CD8-positive, alpha-beta memory T cell (primary cell): ENCODE measurements at regions not wholly inside any gene's neighbourhood (a gene's known extent, or its start where the extent isn't known, plus 50 kb on each side); places are given as distances from the start of the nearest gene placed in this dataset.

Experiments used
- CTCF ChIA-PET: fragments of 350-600 bp; sonication (Branson Sonifier 250); formaldehyde crosslinking; loops from one replicate; lab custom pipeline; 2021; ENCODE audit warnings: antibody characterized with exemption; lab: Charles Lee
- POLR2A ChIA-PET: fragments of 350-600 bp; sonication (Branson Sonifier 250); formaldehyde crosslinking; loops from one replicate; lab custom pipeline; 2021; ENCODE audit warnings: antibody characterized with exemption; lab: Charles Lee
- DNase-seq, 5 donors: peaks; one replicate each; pipeline versions ENCODE4 v3.0.0 to v3.0.0-alpha.2; 2020 to 2022; ENCODE audit warnings: mixed read lengths in 1 of 5
- H3K27ac ChIP-seq: one replicate; pipeline ENCODE4 v1.7.0; 2013; ENCODE audit warnings: low read depth, mild to moderate bottlenecking, low read length, moderate library complexity
- H3K27me3 ChIP-seq: 2 replicates; pipeline ENCODE4 v1.7.0; 2013; ENCODE audit warnings: low read length, mild to moderate bottlenecking; ENCODE audit not compliant: insufficient read depth, poor library complexity, severe bottlenecking
- H3K36me3 ChIP-seq: 2 replicates; pipeline ENCODE4 v1.7.0; 2013; ENCODE audit warnings: mild to moderate bottlenecking, low read length, moderate library complexity; ENCODE audit not compliant: insufficient read depth
- H3K4me1 ChIP-seq: 2 replicates; pipeline ENCODE4 v1.7.0; 2013; ENCODE audit warnings: mild to moderate bottlenecking, low read length, moderate library complexity; ENCODE audit not compliant: insufficient read depth
- H3K4me3 ChIP-seq: 2 replicates; pipeline ENCODE4 v1.7.0; 2013; ENCODE audit warnings: mild to moderate bottlenecking, low read length
- H3K9me3 ChIP-seq: 2 replicates; pipeline ENCODE4 v1.7.0; 2013; ENCODE audit warnings: mild to moderate bottlenecking, low read length
- H3K27ac Mint-ChIP-seq, 8 donors: one replicate each; pipeline ENCODE4 v1.8.0; 2020 to 2021; ENCODE audit warnings: mixed read lengths in 8 of 8, mild to moderate bottlenecking in 6 of 8, inconsistent platforms in 3 of 8, moderate library complexity in 3 of 8
- H3K27me3 Mint-ChIP-seq, 2 donors: one replicate each; pipeline ENCODE4 v1.8.0; 2020 to 2021; ENCODE audit warnings: mixed read lengths in 2 of 2, mild to moderate bottlenecking in 1 of 2, moderate library complexity in 1 of 2
- H3K36me3 Mint-ChIP-seq, 3 donors: one replicate each; pipeline ENCODE4 v1.8.0; 2020 to 2021; ENCODE audit warnings: mixed read lengths in 3 of 3, inconsistent platforms in 1 of 3, mild to moderate bottlenecking in 1 of 3
- H3K4me1 Mint-ChIP-seq, 3 donors: one replicate each; pipeline ENCODE4 v1.8.0; 2020 to 2021; ENCODE audit warnings: mixed read lengths in 3 of 3, inconsistent platforms in 1 of 3, mild to moderate bottlenecking in 1 of 3
- H3K4me3 Mint-ChIP-seq, 7 donors: one replicate each; pipeline ENCODE4 v1.8.0; 2020 to 2021; ENCODE audit warnings: mixed read lengths in 7 of 7, mild to moderate bottlenecking in 6 of 7, moderate library complexity in 4 of 7, inconsistent platforms in 2 of 7
- H3K9me3 Mint-ChIP-seq, 5 donors: one replicate each; pipeline ENCODE4 v1.8.0; 2020 to 2022; ENCODE audit warnings: mixed read lengths in 5 of 5, mild to moderate bottlenecking in 3 of 5, moderate library complexity in 2 of 5, inconsistent platforms in 1 of 5

DNA sequence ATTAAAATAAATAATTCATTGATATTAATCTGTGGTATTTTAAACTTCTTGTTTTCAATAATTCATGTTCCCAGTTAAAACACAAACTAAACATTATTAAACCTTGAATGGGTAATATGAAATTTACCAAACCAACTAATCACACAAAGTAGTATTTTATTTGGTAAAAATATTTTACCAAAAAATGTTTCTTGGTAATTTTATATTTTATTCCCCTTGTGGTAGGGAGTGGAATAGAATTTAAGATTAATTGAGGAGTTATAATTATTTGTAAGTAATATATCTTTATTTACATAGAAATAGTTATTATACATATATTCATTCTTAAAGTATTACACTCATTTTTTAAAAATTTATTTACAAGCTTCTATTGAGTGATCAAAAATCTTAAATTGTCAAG is 1350.9 kb downstream of the OTOL1 start:
- no peak for DNase-seq
- no peak overlapping the region for H3K27ac Mint-ChIP-seq
- no peaks in the 10 kb centered on the region for H3K36me3 Mint-ChIP-seq
- H3K4me3 ChIP-seq = no peak overlapping the region
- no peaks in the 10 kb centered on the region for H3K4me1 Mint-ChIP-seq
- H3K9me3 ChIP-seq = no peaks in the 10 kb centered on the region
- H3K27me3 Mint-ChIP-seq = no peaks in the 10 kb centered on the region
- H3K4me3 Mint-ChIP-seq = no peak overlapping the region
- H3K27ac ChIP-seq = no peak overlapping the region
- no peaks in the 10 kb centered on the region for H3K4me1 ChIP-seq
- ChIA-PET POLR2A (no interaction called here), CTCF (no interaction called here)
- no peaks in the 10 kb centered on the region for H3K27me3 ChIP-seq
- no peaks in the 10 kb centered on the region for H3K36me3 ChIP-seq
- peaks cover 0 to 13% (median 5%) of the 10 kb centered on the region in 5 donors for H3K9me3 Mint-ChIP-seq

DNA sequence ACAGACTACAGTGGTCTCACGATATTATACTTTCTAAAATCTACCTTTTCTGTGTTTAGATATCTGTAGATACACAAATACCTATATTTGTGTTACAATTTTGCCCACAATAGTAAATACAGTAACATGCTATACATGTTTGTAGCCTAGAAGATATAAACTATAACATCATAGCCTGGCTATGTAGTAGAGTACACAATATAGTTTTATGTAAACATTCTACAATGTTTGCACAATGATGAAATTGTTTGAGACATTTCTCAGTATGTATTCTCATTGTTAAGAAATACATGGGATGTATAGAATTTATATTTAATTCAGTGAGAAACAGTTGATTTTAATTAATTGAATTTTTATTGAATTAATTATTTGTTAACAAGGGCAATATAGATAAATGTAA is 1367.0 kb downstream of the OTOL1 start:
- H3K36me3 Mint-ChIP-seq = no peaks in the 10 kb centered on the region
- Histone ChIP-seq H3K9me3 (no peaks in the 10 kb centered on the region), H3K36me3 (no peaks in the 10 kb centered on the region), H3K4me1 (no peaks in the 10 kb centered on the region), H3K27me3 (no peaks in the 10 kb centered on the region), H3K4me3 (no peak overlapping the region), H3K27ac (no peak overlapping the region)
- H3K27me3 Mint-ChIP-seq = no peaks in the 10 kb centered on the region
- CTCF ChIA-PET = no interaction called here
- H3K4me3 Mint-ChIP-seq = no peak overlapping the region
- no peak overlapping the region for H3K27ac Mint-ChIP-seq
- DNase-seq = no peak
- POLR2A ChIA-PET = no interaction called here
- no peaks in the 10 kb centered on the region for H3K4me1 Mint-ChIP-seq
- H3K9me3 Mint-ChIP-seq = peaks cover 0 to 26% (median 2%) of the 10 kb centered on the region in 5 donors

DNA sequence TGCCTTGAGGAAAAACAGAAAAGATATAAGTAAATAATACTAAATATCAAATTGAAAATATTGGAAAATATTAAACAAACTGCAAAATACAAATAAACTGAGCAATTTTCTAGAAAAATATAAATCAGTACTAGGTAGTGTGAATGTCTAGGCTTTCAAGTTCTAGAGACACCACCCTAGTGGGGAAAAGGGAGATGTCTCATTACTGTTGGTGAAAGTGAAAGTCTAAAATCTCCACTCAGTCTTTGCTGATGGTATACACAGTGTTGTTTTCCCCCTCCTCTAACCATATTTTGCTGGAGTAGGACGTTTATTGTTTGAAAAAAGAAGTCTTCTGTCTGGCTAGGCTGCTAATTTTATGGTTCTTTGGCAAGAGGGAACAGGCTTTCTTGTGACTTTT is 1368.9 kb downstream of the OTOL1 start:
- Mint-ChIP-seq H3K4me1 (no peaks in the 10 kb centered on the region), H3K27ac (no peak overlapping the region), H3K36me3 (no peaks in the 10 kb centered on the region), H3K27me3 (no peaks in the 10 kb centered on the region), H3K9me3 (peaks cover 0 to 22% (median 4%) of the 10 kb centered on the region in 5 donors), H3K4me3 (no peak overlapping the region)
- Histone ChIP-seq H3K36me3 (no peaks in the 10 kb centered on the region), H3K27ac (no peak overlapping the region), H3K27me3 (no peaks in the 10 kb centered on the region), H3K4me1 (no peaks in the 10 kb centered on the region), H3K9me3 (no peaks in the 10 kb centered on the region), H3K4me3 (no peak overlapping the region)
- no peak for DNase-seq
- ChIA-PET CTCF (no interaction called here), POLR2A (no interaction called here)

DNA sequence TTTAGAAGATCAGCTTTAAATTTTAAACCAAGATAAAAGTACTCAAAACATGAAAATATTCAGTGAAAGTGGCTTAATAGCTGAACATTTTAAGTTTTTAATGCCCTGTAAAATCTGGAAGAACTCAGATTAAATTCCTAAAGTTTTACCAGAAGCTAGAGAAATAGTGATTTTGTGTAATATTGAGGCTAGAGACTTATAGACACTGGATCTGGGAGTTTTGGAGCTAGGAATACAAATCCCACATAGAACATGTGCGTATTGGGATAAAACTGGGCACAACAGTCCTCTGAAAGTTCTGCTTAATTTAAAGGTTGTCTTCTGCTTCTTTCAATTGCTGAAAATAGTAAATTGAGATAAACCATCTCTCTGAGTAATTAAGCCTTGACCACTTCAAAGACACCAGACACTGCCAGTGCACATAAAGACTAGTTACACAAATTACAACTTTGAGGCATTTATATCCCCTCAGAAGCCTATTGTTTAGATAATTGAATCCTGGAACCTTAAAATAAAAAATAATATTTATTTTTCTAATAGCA is 1382.5 kb downstream of the OTOL1 start:
- Histone ChIP-seq H3K36me3 (no peaks in the 10 kb centered on the region), H3K27ac (no peak overlapping the region), H3K4me1 (no peaks in the 10 kb centered on the region), H3K27me3 (no peaks in the 10 kb centered on the region), H3K9me3 (no peaks in the 10 kb centered on the region), H3K4me3 (no peak overlapping the region)
- ChIA-PET POLR2A (no interaction called here), CTCF (interaction anchor here (0.7 kb wide), 1 partner anchor 9 kb away, joined by 3 read pairs; no protein-coding TSS in a partner anchor)
- peaks cover 0 to 35% (median 0%) of the 10 kb centered on the region in 5 donors for H3K9me3 Mint-ChIP-seq
- no peak for DNase-seq
- no peak overlapping the region for H3K27ac Mint-ChIP-seq
- no peak overlapping the region for H3K4me3 Mint-ChIP-seq
- no peaks in the 10 kb centered on the region for H3K27me3 Mint-ChIP-seq
- H3K4me1 Mint-ChIP-seq = no peaks in the 10 kb centered on the region
- no peaks in the 10 kb centered on the region for H3K36me3 Mint-ChIP-seq

DNA sequence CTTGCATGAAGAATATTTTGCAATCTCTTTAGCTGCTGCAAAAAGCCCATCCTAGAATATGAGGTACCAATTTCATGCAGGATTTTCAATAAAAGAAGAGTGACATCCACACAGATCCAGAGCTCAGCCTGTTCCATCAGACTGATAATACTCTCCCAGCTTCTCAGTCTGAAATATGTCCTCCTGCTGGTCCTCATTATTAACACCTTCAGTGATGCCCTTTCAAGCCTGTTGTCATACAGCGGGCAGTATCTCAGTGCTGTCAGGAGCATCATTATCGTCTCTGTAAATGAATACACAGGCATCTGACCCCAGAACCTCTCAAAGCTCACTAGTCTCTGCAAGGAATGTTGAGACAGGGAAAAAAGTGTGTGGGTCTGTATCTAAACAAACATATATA is 1387.8 kb downstream of the OTOL1 start:
- H3K4me1 ChIP-seq = no peaks in the 10 kb centered on the region

DNA sequence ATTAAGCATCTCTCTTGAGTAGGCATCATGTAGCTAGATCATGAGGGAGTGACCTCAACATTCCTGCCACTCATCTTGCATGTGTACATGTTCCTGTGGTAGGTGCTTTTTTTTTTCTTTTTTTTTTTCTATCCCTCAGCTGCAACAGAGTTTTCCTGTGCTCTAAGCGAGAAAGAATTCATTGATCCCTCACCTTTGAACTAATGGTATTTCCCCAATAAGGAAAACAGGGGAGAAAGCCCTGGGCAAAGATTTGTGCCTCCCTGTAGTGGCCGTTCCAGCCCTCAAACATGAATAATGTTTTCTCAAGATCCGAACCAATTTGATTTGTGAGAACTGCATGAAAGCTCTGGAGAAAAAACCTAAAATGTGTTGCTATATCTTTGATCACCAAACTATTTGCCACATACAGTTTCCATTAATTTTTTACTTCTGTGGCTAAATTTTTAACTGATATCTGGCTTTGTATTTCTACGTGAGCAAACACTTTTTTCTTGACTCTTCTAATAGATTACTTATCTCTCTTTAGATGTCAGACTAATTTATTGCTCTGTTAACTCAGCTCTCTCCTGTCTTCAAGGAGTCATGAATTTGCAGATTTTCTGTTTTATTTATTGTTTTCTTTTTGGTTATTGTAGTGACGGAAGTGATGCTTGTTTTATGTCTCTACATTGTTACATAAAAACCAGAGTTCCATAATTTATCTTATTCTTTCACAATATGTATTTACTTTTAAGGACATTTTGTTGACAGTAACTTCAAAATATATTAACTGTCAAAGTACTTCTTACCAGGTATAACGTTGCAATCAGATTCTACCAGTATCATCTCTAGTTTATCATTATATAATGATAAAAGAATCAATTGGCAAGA is 1396.5 kb downstream of the OTOL1 start:
- Mint-ChIP-seq H3K27ac (no peak overlapping the region), H3K36me3 (no peaks in the 10 kb centered on the region), H3K4me1 (no peaks in the 10 kb centered on the region), H3K4me3 (no peak overlapping the region), H3K9me3 (peaks cover 0 to 38% (median 5%) of the 10 kb centered on the region in 5 donors), H3K27me3 (no peaks in the 10 kb centered on the region)
- no peak for DNase-seq
- Histone ChIP-seq H3K36me3 (no peaks in the 10 kb centered on the region), H3K27ac (no peak overlapping the region), H3K9me3 (no peaks in the 10 kb centered on the region), H3K27me3 (no peaks in the 10 kb centered on the region), H3K4me3 (no peak overlapping the region), H3K4me1 (no peaks in the 10 kb centered on the region)
- CTCF ChIA-PET = no interaction called here
- POLR2A ChIA-PET = no interaction called here

More for the DNA sequence above, 1387.8 kb downstream of the OTOL1 start:
- Histone ChIP-seq H3K9me3 (no peaks in the 10 kb centered on the region), H3K36me3 (no peaks in the 10 kb centered on the region), H3K27me3 (no peaks in the 10 kb centered on the region), H3K27ac (no peak overlapping the region), H3K4me3 (no peak overlapping the region)
- POLR2A ChIA-PET = no interaction called here
- Mint-ChIP-seq H3K27ac (no peak overlapping the region), H3K4me1 (no peaks in the 10 kb centered on the region), H3K9me3 (peaks cover 0 to 29% (median 0%) of the 10 kb centered on the region in 5 donors), H3K27me3 (no peaks in the 10 kb centered on the region), H3K36me3 (no peaks in the 10 kb centered on the region), H3K4me3 (no peak overlapping the region)
- CTCF ChIA-PET = no interaction called here
- DNase-seq = no peak

DNA sequence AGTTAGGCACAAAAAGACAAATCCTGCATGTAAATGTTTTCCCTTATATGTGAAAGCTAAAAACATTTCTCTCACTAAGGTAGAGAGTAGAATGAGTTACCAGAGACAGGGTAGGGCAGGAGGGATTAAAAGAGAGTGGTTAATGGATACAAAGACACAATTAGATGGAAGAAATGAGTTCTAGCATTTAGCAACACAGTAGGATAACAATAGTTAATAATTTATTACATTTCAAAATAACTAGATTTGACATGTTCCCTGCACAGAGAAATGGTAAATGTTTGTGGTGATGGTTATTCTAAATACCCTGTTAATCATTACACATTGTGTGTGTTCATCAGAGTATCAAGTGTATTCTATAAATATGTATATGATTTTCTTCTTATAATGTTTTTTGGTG is 1400.7 kb downstream of the OTOL1 start:
- Mint-ChIP-seq H3K27ac (no peak overlapping the region), H3K36me3 (no peaks in the 10 kb centered on the region), H3K9me3 (peaks cover 0 to 38% (median 0%) of the 10 kb centered on the region in 5 donors), H3K27me3 (no peaks in the 10 kb centered on the region), H3K4me3 (no peak overlapping the region), H3K4me1 (no peaks in the 10 kb centered on the region)
- no peaks in the 10 kb centered on the region for H3K36me3 ChIP-seq
- no peaks in the 10 kb centered on the region for H3K9me3 ChIP-seq
- no peak overlapping the region for H3K27ac ChIP-seq
- no peak for DNase-seq
- H3K27me3 ChIP-seq = no peaks in the 10 kb centered on the region
- no peak overlapping the region for H3K4me3 ChIP-seq
- ChIA-PET CTCF (no interaction called here), POLR2A (no interaction called here)
- H3K4me1 ChIP-seq = no peaks in the 10 kb centered on the region

DNA sequence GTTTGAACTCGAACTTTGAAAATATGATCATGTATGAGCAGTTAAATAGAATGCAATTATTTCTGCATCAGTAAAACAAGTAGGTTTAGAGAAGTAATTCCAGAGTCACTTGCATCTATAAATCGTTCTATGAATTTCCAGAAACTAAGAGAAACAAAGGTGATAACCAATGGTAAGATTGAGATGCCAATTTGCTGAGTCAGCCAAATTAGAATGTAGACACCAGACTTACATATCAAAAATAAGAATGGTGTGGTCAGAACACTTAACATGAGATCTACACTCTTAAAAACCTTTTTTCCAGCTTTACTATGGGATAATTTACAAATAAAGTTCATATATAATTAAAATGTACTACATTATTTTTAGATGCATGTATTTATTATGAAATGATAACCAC is 1435.9 kb downstream of the OTOL1 start:
- no peak overlapping the region for H3K27ac Mint-ChIP-seq
- no peaks in the 10 kb centered on the region for H3K36me3 Mint-ChIP-seq
- peaks cover 5 to 23% (median 10%) of the 10 kb centered on the region in 5 donors for H3K9me3 Mint-ChIP-seq
- H3K4me3 Mint-ChIP-seq = no peak overlapping the region
- no peak overlapping the region for H3K4me3 ChIP-seq
- ChIA-PET CTCF (no interaction called here), POLR2A (no interaction called here)
- no peak for DNase-seq
- no peaks in the 10 kb centered on the region for H3K27me3 Mint-ChIP-seq
- no peak overlapping the region for H3K27ac ChIP-seq
- no peaks in the 10 kb centered on the region for H3K36me3 ChIP-seq
- H3K4me1 Mint-ChIP-seq = no peaks in the 10 kb centered on the region
- H3K4me1 ChIP-seq = no peaks in the 10 kb centered on the region
- no peaks in the 10 kb centered on the region for H3K9me3 ChIP-seq
- H3K27me3 ChIP-seq = no peaks in the 10 kb centered on the region
